ENCODE measurements at regions not wholly inside any gene's neighbourhood (a gene's known extent, or its start where the extent isn't known, plus 50 kb on each side); places are given as distances from the start of the nearest gene placed in this dataset.

DNA sequence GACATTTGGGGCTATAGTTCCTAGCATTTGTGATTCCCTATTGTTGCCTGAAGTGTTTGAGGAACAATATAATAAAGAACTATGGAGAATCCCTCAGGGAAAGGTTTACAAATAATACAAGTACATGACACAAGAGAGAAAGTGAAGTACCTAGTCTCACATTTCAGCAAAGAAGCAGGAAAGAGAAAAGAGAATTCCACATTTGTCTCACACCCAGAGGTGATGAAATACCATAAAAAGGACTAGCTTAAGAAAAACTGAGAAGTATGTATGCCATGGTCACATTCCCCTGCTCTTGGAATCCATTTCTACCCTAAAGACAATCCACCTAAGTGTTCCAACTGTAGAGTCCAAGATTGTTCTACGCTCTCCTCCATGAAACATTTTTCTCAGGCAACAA lies 79.0 kb upstream of the TARS1 start:
- TF ChIP-seq, protein P1, sequence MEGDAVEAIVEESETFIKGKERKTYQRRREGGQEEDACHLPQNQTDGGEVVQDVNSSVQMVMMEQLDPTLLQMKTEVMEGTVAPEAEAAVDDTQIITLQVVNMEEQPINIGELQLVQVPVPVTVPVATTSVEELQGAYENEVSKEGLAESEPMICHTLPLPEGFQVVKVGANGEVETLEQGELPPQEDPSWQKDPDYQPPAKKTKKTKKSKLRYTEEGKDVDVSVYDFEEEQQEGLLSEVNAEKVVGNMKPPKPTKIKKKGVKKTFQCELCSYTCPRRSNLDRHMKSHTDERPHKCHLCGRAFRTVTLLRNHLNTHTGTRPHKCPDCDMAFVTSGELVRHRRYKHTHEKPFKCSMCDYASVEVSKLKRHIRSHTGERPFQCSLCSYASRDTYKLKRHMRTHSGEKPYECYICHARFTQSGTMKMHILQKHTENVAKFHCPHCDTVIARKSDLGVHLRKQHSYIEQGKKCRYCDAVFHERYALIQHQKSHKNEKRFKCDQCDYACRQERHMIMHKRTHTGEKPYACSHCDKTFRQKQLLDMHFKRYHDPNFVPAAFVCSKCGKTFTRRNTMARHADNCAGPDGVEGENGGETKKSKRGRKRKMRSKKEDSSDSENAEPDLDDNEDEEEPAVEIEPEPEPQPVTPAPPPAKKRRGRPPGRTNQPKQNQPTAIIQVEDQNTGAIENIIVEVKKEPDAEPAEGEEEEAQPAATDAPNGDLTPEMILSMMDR (IDR thresholded peaks at IDR 0.05; ENCODE audit: borderline replicate concordance, extremely low read depth, low read length, poor library complexity, severe bottlenecking) = no peak
- TF ChIP-seq EZH2 (IDR thresholded peaks at IDR 0.05; ENCODE audit: borderline replicate concordance, low read depth, low read length, severe bottlenecking) = no peak
